Prostate gland (tissue), 2 donors: ENCODE measurements at regions not wholly inside any gene's neighbourhood (a gene's known extent, or its start where the extent isn't known, plus 50 kb on each side); places are given as distances from the start of the nearest gene placed in this dataset.

Experiments
- CTCF ChIP-seq, 4 experiments: fragments of 200-600 bp in 2 of 4; fragments of 450-650 bp in 2 of 4; sonication (generic) in 2 of 4; IDR thresholded peaks; 1 replicate in 3 of 4; 2 replicates in 1 of 4; pipeline ENCODE4 v1.5.1; 2016 to 2019; ENCODE audit warnings: antibody characterized with exemption in 4 of 4, mild to moderate bottlenecking in 2 of 4, moderate library complexity in 2 of 4
- POLR2AphosphoS5 ChIP-seq: sonication (generic); formaldehyde crosslinking; IDR thresholded peaks from one replicate; pipeline ENCODE4 v1.6.1; 2017; ENCODE audit warnings: antibody characterized with exemption

DNA sequence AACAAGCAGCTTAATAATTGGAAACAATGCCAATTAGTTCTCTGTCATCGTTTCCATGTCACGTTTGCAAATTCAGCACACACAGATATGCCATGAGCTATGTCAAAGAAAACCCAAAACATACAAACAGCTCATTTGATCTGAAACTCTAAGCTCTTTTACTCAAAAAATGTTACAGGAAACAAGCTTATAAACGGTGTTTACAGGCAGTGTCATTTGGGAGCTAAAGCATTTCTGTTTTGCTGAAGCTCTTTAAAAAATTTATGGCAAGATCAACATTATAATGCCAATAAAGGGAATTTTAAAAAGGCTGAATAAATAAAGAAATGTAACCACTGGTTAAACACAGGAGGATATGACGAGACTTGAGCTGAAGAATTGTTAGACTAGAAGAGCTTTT lies 94.0 kb upstream of the HS3ST2 start:
- TF ChIP-seq CTCF (IDR thresholded peaks at IDR 0.05), result no peak
- peak; percentile 69 for TF ChIP-seq POLR2AphosphoS5
